ENCODE measurements at regions not wholly inside any gene's neighbourhood (a gene's known extent, or its start where the extent isn't known, plus 50 kb on each side); places are given as distances from the start of the nearest gene placed in this dataset.

- no peak for ATAC-seq
- TF ChIP-seq POLR2A (IDR thresholded peaks at IDR 0.05): no peak
- TF ChIP-seq, protein P1, sequence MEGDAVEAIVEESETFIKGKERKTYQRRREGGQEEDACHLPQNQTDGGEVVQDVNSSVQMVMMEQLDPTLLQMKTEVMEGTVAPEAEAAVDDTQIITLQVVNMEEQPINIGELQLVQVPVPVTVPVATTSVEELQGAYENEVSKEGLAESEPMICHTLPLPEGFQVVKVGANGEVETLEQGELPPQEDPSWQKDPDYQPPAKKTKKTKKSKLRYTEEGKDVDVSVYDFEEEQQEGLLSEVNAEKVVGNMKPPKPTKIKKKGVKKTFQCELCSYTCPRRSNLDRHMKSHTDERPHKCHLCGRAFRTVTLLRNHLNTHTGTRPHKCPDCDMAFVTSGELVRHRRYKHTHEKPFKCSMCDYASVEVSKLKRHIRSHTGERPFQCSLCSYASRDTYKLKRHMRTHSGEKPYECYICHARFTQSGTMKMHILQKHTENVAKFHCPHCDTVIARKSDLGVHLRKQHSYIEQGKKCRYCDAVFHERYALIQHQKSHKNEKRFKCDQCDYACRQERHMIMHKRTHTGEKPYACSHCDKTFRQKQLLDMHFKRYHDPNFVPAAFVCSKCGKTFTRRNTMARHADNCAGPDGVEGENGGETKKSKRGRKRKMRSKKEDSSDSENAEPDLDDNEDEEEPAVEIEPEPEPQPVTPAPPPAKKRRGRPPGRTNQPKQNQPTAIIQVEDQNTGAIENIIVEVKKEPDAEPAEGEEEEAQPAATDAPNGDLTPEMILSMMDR (IDR thresholded peaks at IDR 0.05): no peak
Measured at GRCh38 chr5:53427965-53428364, 52.5 kb upstream of the FST start.

DNA sequence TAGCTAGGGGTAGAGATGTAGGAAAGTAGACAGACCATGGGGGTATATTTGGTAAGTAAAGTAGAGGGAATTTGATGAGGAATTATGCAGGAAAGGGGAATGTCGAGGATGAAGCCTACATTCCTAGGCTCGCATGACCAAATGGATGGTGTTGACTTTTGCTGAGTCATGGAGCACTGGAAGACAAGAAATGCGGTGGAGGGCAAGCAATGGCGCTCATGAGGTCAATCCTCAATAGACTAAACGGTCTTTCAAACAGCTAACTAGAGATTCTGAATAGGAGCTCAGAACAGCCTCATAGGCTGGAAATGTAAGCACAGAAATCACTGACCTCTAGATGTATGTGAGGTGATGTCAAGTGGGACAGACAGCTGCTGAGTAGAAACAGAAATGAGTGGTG lies 50.7 kb upstream of the FST start:
- Histone ChIP-seq H3K4me1 (peaks cover 0 to 6% (median 0%) of the 10 kb centered on the region in 12 donors), H3K27ac (no peak overlapping the region), H3K36me3 (no peaks in the 10 kb centered on the region), H3K27me3 (no peaks in the 10 kb centered on the region), H3K4me3 (no peak overlapping the region), H3K9me3 (no peaks in the 10 kb centered on the region)
- intact Hi-C loops (cut with DNase I): loop anchor here in 5 of 10 donors (5.0 to 10.0 kb wide), 4 partner anchors 165 to 265 kb away; no protein-coding TSS in a partner anchor
- TF ChIP-seq, protein P1 (IDR thresholded peaks at IDR 0.05): no peak
- no peak for TF ChIP-seq POLR2A (IDR thresholded peaks at IDR 0.05)
- DNase-seq (no peak), ATAC-seq (no peak)
- 83 to 91% (median 86%) methylated on average over 5 of the region's 5 CpGs for WGBS, 4 donors

More at GRCh38 chr5:53427965-53428364, 52.5 kb upstream of the FST start:
- H3K36me3 ChIP-seq: no peaks in the 10 kb centered on the region
- H3K4me3 ChIP-seq: no peak overlapping the region
- H3K27me3 ChIP-seq: no peaks in the 10 kb centered on the region
- peaks cover 0 to 11% (median 0%) of the 10 kb centered on the region in 12 donors for H3K4me1 ChIP-seq
- no peak for DNase-seq
- H3K9me3 ChIP-seq: no peaks in the 10 kb centered on the region
- intact Hi-C loops (cut with DNase I): loop anchor here in 3 of 10 donors (10.0 kb wide), 2 partner anchors 163 to 253 kb away; no protein-coding TSS in a partner anchor
- no peak overlapping the region for H3K27ac ChIP-seq

- no peaks in the 10 kb centered on the region for H3K27me3 ChIP-seq
- ATAC-seq (no peak), DNase-seq (no peak)
- TF ChIP-seq, protein P1 (IDR thresholded peaks at IDR 0.05): peak; percentile 9 to 56 (median 32)
- no peak for TF ChIP-seq POLR2A (IDR thresholded peaks at IDR 0.05)
- H3K36me3 ChIP-seq: no peaks in the 10 kb centered on the region
- no peaks in the 10 kb centered on the region for H3K9me3 ChIP-seq
- intact Hi-C loops (cut with DNase I): loop anchor here in 3 of 10 donors (5.0 to 10.0 kb wide), 2 partner anchors 258 to 266 kb away; no protein-coding TSS in a partner anchor
- WGBS, 4 donors: 66 to 79% (median 72%) methylated on average over 5 of the region's 5 CpGs
- H3K27ac ChIP-seq: no peak overlapping the region
- H3K4me1 ChIP-seq: no peaks in the 10 kb centered on the region
- no peak overlapping the region for H3K4me3 ChIP-seq
Measured at GRCh38 chr5:53430618-53431252, 49.7 kb upstream of the FST start.

Measured in heart left ventricle (tissue), 16 donors.